ENCODE measurements at regions not wholly inside any gene's neighbourhood (a gene's known extent, or its start where the extent isn't known, plus 50 kb on each side); places are given as distances from the start of the nearest gene placed in this dataset.

DNA sequence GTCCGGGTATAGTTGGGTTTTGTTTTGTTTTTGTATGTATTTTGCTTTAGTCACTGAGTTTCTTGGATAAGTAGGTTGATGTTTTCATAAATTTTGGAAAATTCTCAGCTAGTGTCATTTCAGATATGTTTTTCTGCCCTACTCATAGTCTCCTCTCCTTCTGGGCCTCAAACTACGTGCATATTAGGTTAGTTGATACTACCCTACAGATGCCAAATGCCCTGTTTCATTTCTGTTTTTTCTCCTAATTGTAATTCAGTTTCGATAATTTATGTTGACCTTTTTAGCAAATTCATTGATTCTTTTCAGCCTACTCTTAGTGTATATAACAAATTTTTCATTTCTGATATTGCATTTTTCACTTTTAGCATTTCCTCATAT lies 268.6 kb upstream of the RGS18 start:
- CTCF ChIA-PET: interaction anchor here (1.4 kb wide), 1 partner anchor 11 kb away, joined by 5 read pairs; no protein-coding TSS in a partner anchor
- H3K27me3 ChIP-seq (ENCODE audit: control insufficient read depth, insufficient read depth, low read length): no peaks in the 10 kb centered on the region
- no peak overlapping the region for H3K14ac ChIP-seq (replicated peaks; ENCODE audit: low read depth, low read length)
- no peaks in the 10 kb centered on the region for H3K36me3 ChIP-seq (ENCODE audit: control insufficient read depth, insufficient read depth, low read length)
- H2AFZ ChIP-seq (replicated peaks; ENCODE audit: low read length, poor library complexity): no peak overlapping the region
- ATAC-seq (ENCODE audit: low read depth) (no peak), DNase-seq (no peak)
- H3K27ac ChIP-seq (ENCODE audit: insufficient read depth, low read length): no peak overlapping the region
- H4K8ac ChIP-seq (ENCODE audit: low read depth in 2 of 2, low read length in 2 of 2): no peak overlapping the region
- H4K5ac ChIP-seq (ENCODE audit: low read depth, low read length): no peak overlapping the region
- no peaks in the 10 kb centered on the region for H3K9me3 ChIP-seq (ENCODE audit: control insufficient read depth, insufficient read depth, low read length)
- no CpG with 5 or more reads among the region's 3 CpGs for WGBS, 2 experiments (ENCODE audit: extremely low coverage in 2 of 2, insufficient read length in 1 of 2)
- no peak overlapping the region for H2BK20ac ChIP-seq (ENCODE audit: low read depth, low read length)
- no peak overlapping the region for H2AK5ac ChIP-seq (ENCODE audit: low read depth, low read length)
- in situ Hi-C loops (cut with MboI; ENCODE audit: low sequenced_read_pairs): no loop called here
- no peaks in the 10 kb centered on the region; the same call in 1 of the 2 replicates for H3K4me1 ChIP-seq (ENCODE audit: control insufficient read depth, insufficient read depth, low read length)
- H3K4me2 ChIP-seq (ENCODE audit: low read depth, low read length): no peak overlapping the region
- intact Hi-C loops (cut with micrococcal nuclease): no loop called here
- H3K23ac ChIP-seq (ENCODE audit: low read depth, low read length): no peak overlapping the region
- no peak overlapping the region for H2AK9ac ChIP-seq (replicated peaks; ENCODE audit: low read depth, low read length, poor library complexity)
- no peak overlapping the region for H2BK5ac ChIP-seq (ENCODE audit: low read depth, low read length, poor library complexity, severe bottlenecking)
- no peaks in the 10 kb centered on the region for H4K20me1 ChIP-seq (ENCODE audit: insufficient read depth, low read length)
- no peak overlapping the region for H2BK15ac ChIP-seq (ENCODE audit: low read depth, low read length)
- POLR2A ChIA-PET (ENCODE audit: unreplicated experiment): no interaction called here
- no peaks in the 10 kb centered on the region for H3K9me1 ChIP-seq (ENCODE audit: insufficient read depth, low read length)
- TF ChIP-seq MAZ (IDR thresholded peaks at IDR 0.05; ENCODE audit: borderline replicate concordance, low read depth, low read length): no peak
- TF ChIP-seq, protein P1, sequence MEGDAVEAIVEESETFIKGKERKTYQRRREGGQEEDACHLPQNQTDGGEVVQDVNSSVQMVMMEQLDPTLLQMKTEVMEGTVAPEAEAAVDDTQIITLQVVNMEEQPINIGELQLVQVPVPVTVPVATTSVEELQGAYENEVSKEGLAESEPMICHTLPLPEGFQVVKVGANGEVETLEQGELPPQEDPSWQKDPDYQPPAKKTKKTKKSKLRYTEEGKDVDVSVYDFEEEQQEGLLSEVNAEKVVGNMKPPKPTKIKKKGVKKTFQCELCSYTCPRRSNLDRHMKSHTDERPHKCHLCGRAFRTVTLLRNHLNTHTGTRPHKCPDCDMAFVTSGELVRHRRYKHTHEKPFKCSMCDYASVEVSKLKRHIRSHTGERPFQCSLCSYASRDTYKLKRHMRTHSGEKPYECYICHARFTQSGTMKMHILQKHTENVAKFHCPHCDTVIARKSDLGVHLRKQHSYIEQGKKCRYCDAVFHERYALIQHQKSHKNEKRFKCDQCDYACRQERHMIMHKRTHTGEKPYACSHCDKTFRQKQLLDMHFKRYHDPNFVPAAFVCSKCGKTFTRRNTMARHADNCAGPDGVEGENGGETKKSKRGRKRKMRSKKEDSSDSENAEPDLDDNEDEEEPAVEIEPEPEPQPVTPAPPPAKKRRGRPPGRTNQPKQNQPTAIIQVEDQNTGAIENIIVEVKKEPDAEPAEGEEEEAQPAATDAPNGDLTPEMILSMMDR (conservative IDR thresholded peaks at IDR 0.05; ENCODE audit: low read depth, low read length): no peak
- TF ChIP-seq, protein P2, sequence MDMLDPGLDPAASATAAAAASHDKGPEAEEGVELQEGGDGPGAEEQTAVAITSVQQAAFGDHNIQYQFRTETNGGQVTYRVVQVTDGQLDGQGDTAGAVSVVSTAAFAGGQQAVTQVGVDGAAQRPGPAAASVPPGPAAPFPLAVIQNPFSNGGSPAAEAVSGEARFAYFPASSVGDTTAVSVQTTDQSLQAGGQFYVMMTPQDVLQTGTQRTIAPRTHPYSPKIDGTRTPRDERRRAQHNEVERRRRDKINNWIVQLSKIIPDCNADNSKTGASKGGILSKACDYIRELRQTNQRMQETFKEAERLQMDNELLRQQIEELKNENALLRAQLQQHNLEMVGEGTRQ (IDR thresholded peaks at IDR 0.05; ENCODE audit: low read depth, low read length): no peak
- TF ChIP-seq SMC3 (IDR thresholded peaks at IDR 0.05; ENCODE audit: low read depth, low read length): no peak
- no peak for TF ChIP-seq CEBPB (IDR thresholded peaks at IDR 0.05; ENCODE audit: low read depth, low read length)
- TF ChIP-seq, protein P3, sequence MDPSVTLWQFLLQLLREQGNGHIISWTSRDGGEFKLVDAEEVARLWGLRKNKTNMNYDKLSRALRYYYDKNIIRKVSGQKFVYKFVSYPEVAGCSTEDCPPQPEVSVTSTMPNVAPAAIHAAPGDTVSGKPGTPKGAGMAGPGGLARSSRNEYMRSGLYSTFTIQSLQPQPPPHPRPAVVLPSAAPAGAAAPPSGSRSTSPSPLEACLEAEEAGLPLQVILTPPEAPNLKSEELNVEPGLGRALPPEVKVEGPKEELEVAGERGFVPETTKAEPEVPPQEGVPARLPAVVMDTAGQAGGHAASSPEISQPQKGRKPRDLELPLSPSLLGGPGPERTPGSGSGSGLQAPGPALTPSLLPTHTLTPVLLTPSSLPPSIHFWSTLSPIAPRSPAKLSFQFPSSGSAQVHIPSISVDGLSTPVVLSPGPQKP (IDR thresholded peaks at IDR 0.05; ENCODE audit: borderline replicate concordance, low read depth, low read length): no peak
- no peak for TF ChIP-seq NFE2L2 (IDR thresholded peaks at IDR 0.05; ENCODE audit: low read depth, low read length)
- no peak for TF ChIP-seq CHD1 (IDR thresholded peaks at IDR 0.05; ENCODE audit: low read depth, low read length)
- no peak for TF ChIP-seq MAFK (IDR thresholded peaks at IDR 0.05; ENCODE audit: low read depth, low read length)
- TF ChIP-seq RAD21 (IDR thresholded peaks at IDR 0.05; ENCODE audit: low read length): no peak
- no peak for TF ChIP-seq POLR2A (IDR thresholded peaks at IDR 0.05; ENCODE audit: low read depth, low read length)
- TF ChIP-seq BHLHE40 (IDR thresholded peaks at IDR 0.05; ENCODE audit: low read depth, low read length): no peak
- TF ChIP-seq MXI1 (IDR thresholded peaks at IDR 0.05; ENCODE audit: borderline replicate concordance, low read depth, low read length): no peak
- H3K18ac ChIP-seq (ENCODE audit: low read depth, low read length): no peak overlapping the region
- H3K4me3 ChIP-seq (ENCODE audit: insufficient read depth, low read depth, low read length): no peak overlapping the region
- BruUV-seq (replicated peaks): no TSS peak
- dilution Hi-C loops (cut with HindIII; ENCODE audit: low sequenced_read_pairs, unreplicated experiment): no loop called here
- H2BK120ac ChIP-seq (ENCODE audit: low read depth, low read length): no peak overlapping the region
- no peaks in the 10 kb centered on the region for H3K79me1 ChIP-seq (ENCODE audit: low read depth in 1 of 2, low read length in 2 of 2)
- H3K9ac ChIP-seq (ENCODE audit: low read depth, low read length): no peak overlapping the region
- no peak overlapping the region for H3K4ac ChIP-seq (ENCODE audit: low read depth, low read length)
- no peak overlapping the region for H3K56ac ChIP-seq (ENCODE audit: extremely low read depth, insufficient read depth, low read length)
- H4K91ac ChIP-seq (ENCODE audit: insufficient read depth, low read depth, low read length): no peak overlapping the region

All from IMR-90 (cell line).